Adrenal gland (tissue), 5 donors: ENCODE measurements at regions not wholly inside any gene's neighbourhood (a gene's known extent, or its start where the extent isn't known, plus 50 kb on each side); places are given as distances from the start of the nearest gene placed in this dataset.

Source experiments
- CTCF ChIP-seq, 6 experiments: fragments of 450-650 bp in 4 of 6; fragments of 200-600 bp in 2 of 6; sonication (generic) in 1 of 6; IDR thresholded peaks; 1 replicate in 5 of 6; 2 replicates in 1 of 6; pipeline versions ENCODE4 v1.5.1 to v1.8.0; 2016 to 2021; ENCODE audit warnings: antibody characterized with exemption in 6 of 6, mild to moderate bottlenecking in 2 of 6, moderate library complexity in 1 of 6
- POLR2A ChIP-seq, 2 donors: fragments of 450-650 bp; IDR thresholded peaks; one replicate each; pipeline ENCODE4 v1.6.1; 2017; ENCODE audit warnings: antibody characterized with exemption in 2 of 2, mild to moderate bottlenecking in 2 of 2, moderate library complexity in 1 of 2
- donor health status: DM: no; HTN: no; CAD: no.

- no peak for TF ChIP-seq CTCF (IDR thresholded peaks at IDR 0.05)
- TF ChIP-seq POLR2A (IDR thresholded peaks at IDR 0.05), result no peak
Measured at GRCh38 chr1:36643371-36644270, 160.9 kb upstream of the CSF3R start.
